Amniotic epithelial cell (primary cell): ENCODE measurements at regions not wholly inside any gene's neighbourhood (a gene's known extent, or its start where the extent isn't known, plus 50 kb on each side); places are given as distances from the start of the nearest gene placed in this dataset.
"Not testable (repeated sequence)": the region's sequence is repeated elsewhere in the genome, so short reads cannot be mapped to it uniquely, and the experiment has no call there.

Experiments used
- DNase-seq: peaks from one replicate; pipeline ENCODE4 v3.0.0-alpha.2; 2010; ENCODE audit warnings: low read depth

- no peak for DNase-seq
Observed at GRCh38 chr6:122859676-122860075, 70.6 kb downstream of the SMPDL3A start.

DNA sequence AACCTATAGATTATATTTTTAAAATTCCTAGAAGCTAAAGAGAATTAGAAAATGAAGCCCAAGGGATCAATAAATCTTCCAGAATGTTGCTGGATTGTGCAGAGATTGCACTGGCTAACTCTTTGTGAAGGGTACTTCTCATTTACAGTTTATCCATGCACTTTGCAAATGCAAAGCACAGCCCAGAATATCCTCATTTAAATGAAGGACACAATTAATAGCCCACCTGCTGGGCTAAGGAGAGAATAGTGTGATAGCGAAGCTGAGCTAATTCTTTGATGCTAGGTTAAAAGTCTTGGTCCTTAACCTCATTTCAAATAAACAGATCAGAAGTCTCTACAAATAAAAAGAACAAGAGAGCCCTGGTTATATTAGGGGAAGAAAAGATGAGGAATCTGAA lies 72.5 kb downstream of the SMPDL3A start:
- DNase-seq = no peak

DNA sequence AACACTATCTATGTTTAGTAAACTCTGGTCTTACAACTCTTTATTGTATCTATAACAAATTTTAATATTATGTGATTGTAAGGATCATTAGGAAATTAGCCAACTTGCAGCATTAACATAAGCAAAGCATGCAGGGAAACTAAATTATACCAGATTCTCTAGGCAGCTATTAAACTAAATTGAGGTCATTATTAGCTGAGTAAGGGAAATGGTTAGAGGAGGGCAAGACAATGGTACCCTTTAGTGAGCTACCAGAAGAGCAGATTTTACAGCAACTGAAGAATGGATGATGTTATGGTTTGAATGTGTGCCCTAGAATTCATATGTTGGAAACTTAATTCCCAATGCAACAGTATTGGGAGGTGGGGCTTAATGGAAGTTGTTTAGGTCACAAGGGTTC lies 79.1 kb downstream of the SMPDL3A start:
- no peak for DNase-seq

DNA sequence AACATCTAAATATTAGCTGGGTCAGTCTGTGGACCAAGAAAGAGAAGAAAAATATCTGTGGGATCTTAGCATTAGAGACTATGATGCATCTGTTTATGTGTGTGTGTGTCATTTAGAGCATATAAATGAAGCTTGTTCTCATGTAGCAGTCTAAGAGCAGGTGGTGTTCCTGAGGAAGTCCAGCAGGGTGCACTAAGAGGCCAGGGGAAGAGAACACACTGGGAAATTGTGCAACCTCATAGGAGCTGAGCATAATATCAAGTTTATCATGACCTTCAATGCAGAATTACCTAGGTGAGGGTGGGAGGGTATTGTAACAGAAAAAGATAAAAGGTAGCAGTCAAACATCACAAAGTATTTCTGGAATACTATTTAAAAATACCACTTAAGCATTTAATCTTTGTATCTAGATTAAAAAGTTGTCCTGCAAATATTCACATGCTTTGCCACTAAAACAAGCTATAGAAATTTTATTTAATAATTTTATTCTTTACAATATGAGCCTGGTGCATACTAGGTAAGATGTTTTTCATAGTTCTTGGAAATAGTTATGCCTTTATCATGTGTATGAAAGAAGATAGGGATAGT lies 80.5 kb downstream of the SMPDL3A start:
- peak; percentile 64 for DNase-seq

GRCh38 chr6:122871079-122871478 lies 82.0 kb downstream of the SMPDL3A start:
- DNase-seq = no peak

GRCh38 chr6:122872311-122872710 lies 83.3 kb downstream of the SMPDL3A start:
- peak; percentile 2 for DNase-seq

DNA sequence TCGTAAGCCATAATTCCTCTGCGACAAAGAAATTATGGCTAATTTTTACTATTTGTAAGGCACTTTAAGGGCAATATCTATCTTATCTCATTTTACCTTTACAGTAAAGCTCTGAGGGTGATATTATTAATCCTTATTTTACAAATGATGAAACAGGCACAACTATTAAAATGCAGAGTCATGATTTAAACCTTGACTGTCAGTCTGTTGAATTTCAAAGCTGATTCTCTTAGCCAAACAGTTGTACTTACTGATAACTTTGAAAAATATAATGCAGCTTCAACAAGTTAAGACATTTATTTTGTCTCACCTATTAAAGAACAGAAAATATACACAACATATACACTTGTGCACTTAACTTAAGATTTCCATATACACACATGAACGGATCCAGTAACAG lies 88.2 kb downstream of the SMPDL3A start:
- DNase-seq = no peak

- no peak for DNase-seq
Observed at GRCh38 chr6:122878796-122879195, 89.7 kb downstream of the SMPDL3A start.

GRCh38 chr6:122886481-122886880 lies 97.4 kb downstream of the SMPDL3A start:
- no peak for DNase-seq

GRCh38 chr6:122887941-122888340 lies 98.9 kb downstream of the SMPDL3A start:
- no peak for DNase-seq

GRCh38 chr6:122888680-122889079 lies 99.6 kb downstream of the SMPDL3A start:
- not testable (repeated sequence) for DNase-seq

- DNase-seq = no peak
Observed at GRCh38 chr6:122890250-122890649, 101.2 kb downstream of the SMPDL3A start.

- DNase-seq = no peak
Observed at GRCh38 chr6:122894791-122895190, 101.2 kb upstream of the CLVS2 start.

- peak; percentile 7 for DNase-seq
Observed at GRCh38 chr6:122902326-122902725, 93.7 kb upstream of the CLVS2 start.

GRCh38 chr6:122903266-122903915 lies 92.6 kb upstream of the CLVS2 start:
- DNase-seq = no peak

DNA sequence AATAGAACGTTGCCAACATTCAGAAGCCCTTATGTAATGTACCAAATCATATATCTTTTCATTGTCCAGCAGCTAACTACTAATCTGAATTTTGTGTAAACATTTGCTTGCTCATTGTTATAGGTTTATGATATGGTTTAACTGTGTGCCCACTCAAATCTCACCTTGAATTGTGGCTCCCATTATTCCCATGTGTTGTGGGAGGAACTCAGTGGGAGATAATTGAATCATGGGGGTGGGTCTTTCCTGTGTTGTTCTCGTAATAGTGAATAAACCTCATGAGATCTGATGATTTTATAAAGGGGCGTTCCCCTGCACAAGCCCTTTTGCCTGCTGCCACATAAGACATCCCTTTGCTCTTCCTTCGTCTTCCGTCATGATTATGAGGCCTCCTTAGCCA lies 91.9 kb upstream of the CLVS2 start:
- no peak for DNase-seq

GRCh38 chr6:122913558-122913957 lies 82.5 kb upstream of the CLVS2 start:
- DNase-seq = no peak

DNA sequence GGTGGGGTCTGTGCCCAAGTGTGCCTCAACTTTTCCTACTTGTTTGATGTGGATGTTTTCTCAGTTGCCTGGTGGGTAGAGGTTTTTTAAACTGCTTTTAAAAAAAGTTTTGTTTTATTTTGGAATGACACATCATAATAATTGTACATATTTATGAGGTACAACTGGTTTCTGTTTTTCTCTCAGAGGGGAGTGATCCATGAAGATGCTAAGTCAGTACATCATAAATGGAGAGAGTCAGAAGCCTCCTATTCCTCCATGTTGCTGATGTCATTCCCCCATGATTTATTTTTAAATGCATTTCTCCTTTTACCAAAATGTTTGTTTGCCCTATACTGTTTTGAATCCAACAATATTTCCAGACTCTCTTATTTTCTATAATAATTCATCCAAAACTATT lies 77.3 kb upstream of the CLVS2 start:
- no peak for DNase-seq

GRCh38 chr6:122930252-122931180 lies 65.5 kb upstream of the CLVS2 start:
- no peak for DNase-seq

DNA sequence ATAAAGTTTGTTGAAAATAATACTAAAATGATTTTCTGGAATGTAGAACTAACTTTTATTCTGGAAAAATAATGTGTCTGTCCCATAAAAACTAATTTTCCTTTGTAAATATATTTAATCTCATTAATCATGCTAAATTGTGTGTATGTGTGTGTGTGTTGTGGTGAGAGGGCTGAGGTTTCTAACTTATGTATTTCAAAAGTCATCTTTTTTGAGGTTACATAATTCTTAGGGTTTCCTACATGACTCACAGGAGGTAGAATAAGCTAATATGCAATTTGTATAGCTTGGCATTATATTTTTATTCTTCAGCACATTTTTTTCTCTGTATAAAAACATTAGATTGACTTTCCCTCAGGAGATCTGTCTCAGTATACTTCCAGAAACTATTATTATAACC lies 64.1 kb upstream of the CLVS2 start:
- no peak for DNase-seq

GRCh38 chr6:122944936-122945335 lies 51.1 kb upstream of the CLVS2 start:
- not testable (repeated sequence) for DNase-seq
